MM.1S (cell line): ENCODE measurements at regions not wholly inside any gene's neighbourhood (a gene's known extent, or its start where the extent isn't known, plus 50 kb on each side); places are given as distances from the start of the nearest gene placed in this dataset.

Source experiments
- EZH2 ChIP-seq: fragments of 300-600 bp; sonication (generic); optimal IDR thresholded peaks from 2 replicates; pipeline ENCODE3; 2017; ENCODE audit warnings: low read depth, mild to moderate bottlenecking, antibody characterized with exemption, low read length, mixed read lengths
- EZH2phosphoT487 ChIP-seq: fragments of 300-600 bp; sonication (generic); IDR thresholded peaks from 2 replicates; pipeline ENCODE4 v1.6.1; 2018; ENCODE audit warnings: antibody characterized with exemption, low read length
- TF ChIP-seq, protein P1 (sequence below): fragments of 300-600 bp; sonication (generic); IDR thresholded peaks from 2 replicates; pipeline ENCODE4 v1.5.1; 2016; ENCODE audit warnings: antibody characterized with exemption, low read length, mixed read lengths

DNA sequence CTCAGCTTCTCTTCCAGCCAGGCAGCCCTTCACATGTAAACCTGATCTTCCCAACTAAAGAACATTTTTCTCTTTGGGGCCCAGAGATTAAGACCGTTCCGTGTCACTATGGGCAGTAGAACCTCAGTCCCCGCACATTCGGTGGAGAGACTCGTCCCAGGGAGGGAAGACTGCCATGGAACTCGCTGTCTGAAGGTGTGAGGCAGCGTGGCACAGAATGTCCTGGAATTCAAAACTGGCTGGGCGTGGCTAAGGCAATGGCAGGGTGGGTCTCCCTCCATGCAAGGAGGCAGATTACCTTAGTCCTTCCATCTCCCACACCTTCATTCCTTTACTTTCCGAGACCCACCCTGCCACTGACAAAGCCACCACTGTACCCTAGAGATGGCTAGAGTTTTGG, 57.4 kb upstream of the ZNF354A start:
- TF ChIP-seq, protein P1, sequence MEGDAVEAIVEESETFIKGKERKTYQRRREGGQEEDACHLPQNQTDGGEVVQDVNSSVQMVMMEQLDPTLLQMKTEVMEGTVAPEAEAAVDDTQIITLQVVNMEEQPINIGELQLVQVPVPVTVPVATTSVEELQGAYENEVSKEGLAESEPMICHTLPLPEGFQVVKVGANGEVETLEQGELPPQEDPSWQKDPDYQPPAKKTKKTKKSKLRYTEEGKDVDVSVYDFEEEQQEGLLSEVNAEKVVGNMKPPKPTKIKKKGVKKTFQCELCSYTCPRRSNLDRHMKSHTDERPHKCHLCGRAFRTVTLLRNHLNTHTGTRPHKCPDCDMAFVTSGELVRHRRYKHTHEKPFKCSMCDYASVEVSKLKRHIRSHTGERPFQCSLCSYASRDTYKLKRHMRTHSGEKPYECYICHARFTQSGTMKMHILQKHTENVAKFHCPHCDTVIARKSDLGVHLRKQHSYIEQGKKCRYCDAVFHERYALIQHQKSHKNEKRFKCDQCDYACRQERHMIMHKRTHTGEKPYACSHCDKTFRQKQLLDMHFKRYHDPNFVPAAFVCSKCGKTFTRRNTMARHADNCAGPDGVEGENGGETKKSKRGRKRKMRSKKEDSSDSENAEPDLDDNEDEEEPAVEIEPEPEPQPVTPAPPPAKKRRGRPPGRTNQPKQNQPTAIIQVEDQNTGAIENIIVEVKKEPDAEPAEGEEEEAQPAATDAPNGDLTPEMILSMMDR, result no peak
- TF ChIP-seq EZH2phosphoT487 (no peak), EZH2 (no peak)
